B cell (primary cell): ENCODE measurements at regions not wholly inside any gene's neighbourhood (a gene's known extent, or its start where the extent isn't known, plus 50 kb on each side); places are given as distances from the start of the nearest gene placed in this dataset.

Experiments
- ATAC-seq: fragments of 200-7000 bp; cut with Tn5 transposase; one replicate; pipeline ENCODE4 v1.10.0; 2021; ENCODE audit warnings: low read depth, mild to moderate bottlenecking, moderate number of reproducible peaks, moderate library complexity
- CTCF ChIA-PET: fragments of 350-600 bp; sonication (Branson Sonifier 250); formaldehyde crosslinking; loops from one replicate; lab custom pipeline; 2021; ENCODE audit warnings: antibody characterized with exemption, inconsistent platforms; lab: Charles Lee
- POLR2A ChIA-PET: fragments of 350-600 bp; sonication (Branson Sonifier 250); formaldehyde crosslinking; loops from one replicate; lab custom pipeline; 2021; ENCODE audit warnings: antibody characterized with exemption; lab: Charles Lee
- DNase-seq: peaks from one replicate; pipeline ENCODE4 v3.0.0; 2013
- H2AFZ ChIP-seq: 2 replicates; pipeline ENCODE4 v1.6.1; 2012; ENCODE audit warnings: mild to moderate bottlenecking, low read depth, low read length; ENCODE audit not compliant: insufficient read depth, poor library complexity, severe bottlenecking
- H3K27ac ChIP-seq, 2 donors: 1 replicate in 1 of 2; 2 replicates in 1 of 2; pipeline ENCODE4 v1.5.1; 2012 to 2013; ENCODE audit warnings: low read length in 2 of 2, mild to moderate bottlenecking in 2 of 2, moderate library complexity in 1 of 2
- H3K27me3 ChIP-seq, 4 experiments: fragments of 200-600 bp in 1 of 4; sonication (generic) in 1 of 4; replicated peaks in 1 of 4; 1 replicate in 2 of 4; 2 replicates in 2 of 4; pipeline versions ENCODE4 v1.6.1 to v1.7.0; 2013 to 2016; ENCODE audit warnings: low read length in 3 of 4, mild to moderate bottlenecking in 2 of 4, mixed read lengths in 1 of 4, moderate library complexity in 1 of 4; ENCODE audit not compliant: insufficient read depth in 4 of 4, control insufficient read depth in 3 of 4; ENCODE audit errors: control extremely low read depth in 1 of 4
- H3K36me3 ChIP-seq, 2 experiments: replicated peaks in 1 of 2; 1 replicate in 1 of 2; 2 replicates in 1 of 2; pipeline versions ENCODE4 v1.6.1 to v1.7.1; 2013; ENCODE audit warnings: low read length in 1 of 2; ENCODE audit not compliant: insufficient read depth in 2 of 2, control insufficient read depth in 1 of 2; ENCODE audit errors: control extremely low read depth in 1 of 2, extremely low read depth in 1 of 2
- H3K4me1 ChIP-seq, 2 donors: fragments of 200-600 bp in 1 of 2; sonication (generic) in 1 of 2; 1 replicate in 1 of 2; 2 replicates in 1 of 2; pipeline versions ENCODE4 v1.5.1 to v1.6.1; 2013 to 2017; ENCODE audit warnings: low read length in 2 of 2; ENCODE audit not compliant: control insufficient read depth in 2 of 2, insufficient read depth in 2 of 2
- H3K4me2 ChIP-seq: replicated peaks from 2 replicates; pipeline ENCODE3; 2012; ENCODE audit warnings: mild to moderate bottlenecking, low read depth, low read length; ENCODE audit not compliant: poor library complexity, severe bottlenecking
- H3K4me3 ChIP-seq, 5 experiments: fragments of 200-600 bp in 1 of 5; sonication (generic) in 1 of 5; 1 replicate in 3 of 5; 2 replicates in 2 of 5; pipeline versions ENCODE4 v1.5.1 to v1.7.0; 2011 to 2016; ENCODE audit warnings: low read length in 4 of 5, mild to moderate bottlenecking in 4 of 5, low read depth in 2 of 5, control low read depth in 1 of 5, moderate library complexity in 1 of 5; ENCODE audit not compliant: insufficient read depth in 1 of 5; ENCODE audit errors: control extremely low read depth in 1 of 5, extremely low read depth in 1 of 5
- H3K79me2 ChIP-seq: fragments of 200-600 bp; sonication (generic); one replicate; pipeline ENCODE4 v1.6.0; 2016; ENCODE audit warnings: low read length; ENCODE audit not compliant: control insufficient read depth, insufficient read depth
- H3K9ac ChIP-seq: fragments of 200-600 bp; sonication (generic); 2 replicates; pipeline ENCODE4 v1.6.1; 2017; ENCODE audit warnings: mild to moderate bottlenecking, low read length, moderate library complexity
- H3K9me3 ChIP-seq, 3 donors: one replicate each; pipeline versions ENCODE4 v1.6.1 to v1.7.1; 2013; ENCODE audit warnings: low read length in 2 of 3; ENCODE audit not compliant: control insufficient read depth in 2 of 3, insufficient read depth in 1 of 3; ENCODE audit errors: control extremely low read depth in 1 of 3
- H4K20me1 ChIP-seq: 2 replicates; pipeline ENCODE4 v1.6.0; 2012; ENCODE audit warnings: mild to moderate bottlenecking, low read length; ENCODE audit not compliant: insufficient read depth, control insufficient read depth, poor library complexity, severe bottlenecking
- H3K27ac Mint-ChIP-seq: one replicate; pipeline ENCODE4 v1.8.0; 2021; ENCODE audit warnings: mixed read lengths
- H3K27me3 Mint-ChIP-seq: one replicate; pipeline ENCODE4 v1.8.0; 2021; ENCODE audit warnings: mixed read lengths
- H3K4me1 Mint-ChIP-seq: one replicate; pipeline ENCODE4 v1.8.0; 2021; ENCODE audit warnings: mixed read lengths
- H3K4me3 Mint-ChIP-seq: one replicate; pipeline ENCODE4 v1.8.0; 2021; ENCODE audit warnings: mixed read lengths
- H3K9me3 Mint-ChIP-seq: one replicate; pipeline ENCODE4 v1.8.0; 2022; ENCODE audit warnings: mixed read lengths; ENCODE audit not compliant: insufficient read depth
- CTCF ChIP-seq: fragments of 200-600 bp; IDR thresholded peaks from one replicate; pipeline ENCODE4 v1.8.0; 2022; ENCODE audit warnings: antibody characterized with exemption, mild to moderate bottlenecking
- EZH2 ChIP-seq: IDR thresholded peaks from 2 replicates; pipeline ENCODE4 v1.6.1; 2012; ENCODE audit warnings: borderline replicate concordance, low read depth, mild to moderate bottlenecking, moderate library complexity, low read length; ENCODE audit not compliant: insufficient read depth, poor library complexity, severe bottlenecking
- WGBS: methylation state at CpG from one replicate; pipeline ENCODE4 v1.1.5; 2013; ENCODE audit warnings: missing lambda C conversion rate; ENCODE audit not compliant: insufficient coverage; 5-methylcytosine and 5-hydroxymethylcytosine counted together
- intact Hi-C: fragments of 100-400 bp; cut with micrococcal nuclease; formaldehyde crosslinking; loops from one replicate; pipeline ENCODE4 v1.10.0; 2022

GRCh38 chr1:55846051-55846450 lies 630.9 kb upstream of the USP24 start:
- ATAC-seq (no peak), DNase-seq (no peak)
- intact Hi-C loops: no loop called here
- Histone ChIP-seq H3K36me3 (no peaks in the 10 kb centered on the region), H3K4me1 (no peaks in the 10 kb centered on the region), H3K4me2 (no peak overlapping the region), H3K79me2 (no peaks in the 10 kb centered on the region), H2AFZ (no peak overlapping the region), H3K4me3 (no peak overlapping the region), H3K9me3 (no peaks in the 10 kb centered on the region), H4K20me1 (no peaks in the 10 kb centered on the region), H3K9ac (no peak overlapping the region), H3K27ac (no peak overlapping the region), H3K27me3 (no peaks in the 10 kb centered on the region)
- Mint-ChIP-seq H3K27ac (no peak overlapping the region), H3K9me3 (no peaks in the 10 kb centered on the region), H3K4me3 (no peak overlapping the region), H3K4me1 (no peaks in the 10 kb centered on the region), H3K27me3 (peaks cover 6% of the 10 kb centered on the region)
- TF ChIP-seq CTCF (no peak), EZH2 (no peak)
- WGBS: no CpG with 5 or more reads among the region's 2 CpGs
- CTCF ChIA-PET: no interaction called here
- POLR2A ChIA-PET: no interaction called here

- H3K79me2 ChIP-seq: no peaks in the 10 kb centered on the region
- no peak overlapping the region for H3K4me2 ChIP-seq
- WGBS: 100% methylated on average over 1 of the region's 1 CpG
- no peaks in the 10 kb centered on the region for H3K36me3 ChIP-seq
- peaks cover 7% of the 10 kb centered on the region for H3K27me3 Mint-ChIP-seq
- H3K4me3 ChIP-seq: no peak overlapping the region
- no peaks in the 10 kb centered on the region for H3K9me3 Mint-ChIP-seq
- H3K9me3 ChIP-seq: no peaks in the 10 kb centered on the region
- no peak overlapping the region for H3K4me3 Mint-ChIP-seq
- H3K27ac ChIP-seq: no peak overlapping the region
- no peak overlapping the region for H3K9ac ChIP-seq
- H3K27ac Mint-ChIP-seq: no peak overlapping the region
- TF ChIP-seq EZH2 (no peak), CTCF (no peak)
- no peak for DNase-seq
- ChIA-PET CTCF (no interaction called here), POLR2A (no interaction called here)
- no peaks in the 10 kb centered on the region for H3K4me1 Mint-ChIP-seq
- intact Hi-C loops: no loop called here
- H4K20me1 ChIP-seq: no peaks in the 10 kb centered on the region
- no peak for ATAC-seq
- no peaks in the 10 kb centered on the region for H3K4me1 ChIP-seq
- no peak overlapping the region for H2AFZ ChIP-seq
- peaks cover 0 to under 1% (median 0%) of the 10 kb centered on the region in 4 experiments for H3K27me3 ChIP-seq
Measured at GRCh38 chr1:55844322-55844721, 629.2 kb upstream of the USP24 start.
